Lower lobe of right lung (tissue), 2 donors: ENCODE measurements at regions not wholly inside any gene's neighbourhood (a gene's known extent, or its start where the extent isn't known, plus 50 kb on each side); places are given as distances from the start of the nearest gene placed in this dataset.
A peak's percentile ranks its signal among the peaks of the same experiment; 100 is the strongest.

ENCODE experiments used
- ATAC-seq, 2 donors: fragments of 200-7000 bp; cut with Tn5 transposase; one replicate each; pipeline ENCODE4 v1.9.1; 2020 to 2022; ENCODE audit warnings: mild to moderate bottlenecking in 2 of 2, moderate library complexity in 2 of 2
- DNase-seq: peaks from one replicate; pipeline ENCODE4 v3.0.0-alpha.2; 2020
- H3K27ac ChIP-seq: fragments of 200-600 bp; one replicate; pipeline ENCODE4 v1.8.0; 2022
- H3K27me3 ChIP-seq: fragments of 200-600 bp; one replicate; pipeline ENCODE4 v1.8.0; 2022; ENCODE audit warnings: low read depth
- H3K36me3 ChIP-seq: fragments of 200-600 bp; one replicate; pipeline ENCODE4 v1.8.0; 2022; ENCODE audit warnings: mild to moderate bottlenecking
- H3K4me1 ChIP-seq: fragments of 200-600 bp; one replicate; pipeline ENCODE4 v1.8.0; 2022
- H3K4me3 ChIP-seq: fragments of 200-600 bp; one replicate; pipeline ENCODE4 v1.8.0; 2022; ENCODE audit warnings: mild to moderate bottlenecking
- H3K9me3 ChIP-seq: fragments of 200-600 bp; one replicate; pipeline ENCODE4 v1.8.0; 2022
- intact Hi-C: fragments of 100-400 bp; cut with DNase I; formaldehyde crosslinking; loops from one replicate; pipeline ENCODE4 v1.11.0; 2022
- TF ChIP-seq, protein P1 (sequence below): fragments of 200-600 bp; IDR thresholded peaks from one replicate; pipeline ENCODE4 v1.8.0; 2022; ENCODE audit warnings: antibody characterized with exemption, mild to moderate bottlenecking
- donor health status: DM: no; HTN: yes; CAD: no; lungs with severe emphysema.

DNA sequence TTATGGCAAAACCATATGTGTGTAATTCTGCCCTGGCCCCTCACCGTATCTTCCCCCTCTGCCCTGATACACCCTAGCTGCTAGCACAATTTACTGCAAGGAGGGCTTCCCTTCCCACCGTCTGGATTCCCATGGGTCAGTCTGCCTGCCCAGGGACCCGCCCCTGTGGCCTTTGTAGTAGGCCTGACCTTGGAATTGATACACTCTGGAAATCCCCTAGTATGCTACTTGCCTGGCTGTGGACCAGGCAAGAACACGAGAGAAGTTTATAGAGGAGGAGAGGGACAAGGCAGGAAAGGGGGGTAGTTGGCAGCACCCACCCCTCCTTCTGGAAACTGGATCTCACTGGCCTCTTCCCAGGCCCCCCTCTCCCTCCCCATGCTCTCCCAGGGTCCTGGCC is 115.8 kb upstream of the CCL21 start:
- DNase-seq (no peak), ATAC-seq (no peak)
- no peaks in the 10 kb centered on the region for H3K4me1 ChIP-seq

GRCh38 chr9:34823778-34824177 is 113.8 kb upstream of the CCL21 start:
- Histone ChIP-seq H3K36me3 (no peaks in the 10 kb centered on the region), H3K27me3 (no peaks in the 10 kb centered on the region), H3K27ac (no peak overlapping the region), H3K9me3 (peaks cover under 1% of the 10 kb centered on the region), H3K4me1 (no peaks in the 10 kb centered on the region), H3K4me3 (no peak overlapping the region)
- ATAC-seq (no peak), DNase-seq (no peak)
- intact Hi-C loops: no loop called here
- TF ChIP-seq, protein P1, sequence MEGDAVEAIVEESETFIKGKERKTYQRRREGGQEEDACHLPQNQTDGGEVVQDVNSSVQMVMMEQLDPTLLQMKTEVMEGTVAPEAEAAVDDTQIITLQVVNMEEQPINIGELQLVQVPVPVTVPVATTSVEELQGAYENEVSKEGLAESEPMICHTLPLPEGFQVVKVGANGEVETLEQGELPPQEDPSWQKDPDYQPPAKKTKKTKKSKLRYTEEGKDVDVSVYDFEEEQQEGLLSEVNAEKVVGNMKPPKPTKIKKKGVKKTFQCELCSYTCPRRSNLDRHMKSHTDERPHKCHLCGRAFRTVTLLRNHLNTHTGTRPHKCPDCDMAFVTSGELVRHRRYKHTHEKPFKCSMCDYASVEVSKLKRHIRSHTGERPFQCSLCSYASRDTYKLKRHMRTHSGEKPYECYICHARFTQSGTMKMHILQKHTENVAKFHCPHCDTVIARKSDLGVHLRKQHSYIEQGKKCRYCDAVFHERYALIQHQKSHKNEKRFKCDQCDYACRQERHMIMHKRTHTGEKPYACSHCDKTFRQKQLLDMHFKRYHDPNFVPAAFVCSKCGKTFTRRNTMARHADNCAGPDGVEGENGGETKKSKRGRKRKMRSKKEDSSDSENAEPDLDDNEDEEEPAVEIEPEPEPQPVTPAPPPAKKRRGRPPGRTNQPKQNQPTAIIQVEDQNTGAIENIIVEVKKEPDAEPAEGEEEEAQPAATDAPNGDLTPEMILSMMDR: no peak

More for the DNA sequence above, 115.8 kb upstream of the CCL21 start:
- no peaks in the 10 kb centered on the region for H3K27me3 ChIP-seq
- H3K9me3 ChIP-seq: no peaks in the 10 kb centered on the region
- intact Hi-C loops: no loop called here
- H3K36me3 ChIP-seq: no peaks in the 10 kb centered on the region
- TF ChIP-seq, protein P1: no peak
- H3K27ac ChIP-seq: no peak overlapping the region
- H3K4me3 ChIP-seq: no peak overlapping the region

GRCh38 chr9:34810187-34810524 is 100.2 kb upstream of the CCL21 start:
- TF ChIP-seq, protein P1: no peak
- Histone ChIP-seq H3K36me3 (no peaks in the 10 kb centered on the region), H3K27me3 (peaks cover 41% of the 10 kb centered on the region), H3K4me1 (no peaks in the 10 kb centered on the region), H3K9me3 (no peaks in the 10 kb centered on the region), H3K4me3 (no peak overlapping the region), H3K27ac (no peak overlapping the region)
- ATAC-seq (peak in 1 of 2 donors; percentile 17), DNase-seq (no peak)
- intact Hi-C loops: no loop called here

DNA sequence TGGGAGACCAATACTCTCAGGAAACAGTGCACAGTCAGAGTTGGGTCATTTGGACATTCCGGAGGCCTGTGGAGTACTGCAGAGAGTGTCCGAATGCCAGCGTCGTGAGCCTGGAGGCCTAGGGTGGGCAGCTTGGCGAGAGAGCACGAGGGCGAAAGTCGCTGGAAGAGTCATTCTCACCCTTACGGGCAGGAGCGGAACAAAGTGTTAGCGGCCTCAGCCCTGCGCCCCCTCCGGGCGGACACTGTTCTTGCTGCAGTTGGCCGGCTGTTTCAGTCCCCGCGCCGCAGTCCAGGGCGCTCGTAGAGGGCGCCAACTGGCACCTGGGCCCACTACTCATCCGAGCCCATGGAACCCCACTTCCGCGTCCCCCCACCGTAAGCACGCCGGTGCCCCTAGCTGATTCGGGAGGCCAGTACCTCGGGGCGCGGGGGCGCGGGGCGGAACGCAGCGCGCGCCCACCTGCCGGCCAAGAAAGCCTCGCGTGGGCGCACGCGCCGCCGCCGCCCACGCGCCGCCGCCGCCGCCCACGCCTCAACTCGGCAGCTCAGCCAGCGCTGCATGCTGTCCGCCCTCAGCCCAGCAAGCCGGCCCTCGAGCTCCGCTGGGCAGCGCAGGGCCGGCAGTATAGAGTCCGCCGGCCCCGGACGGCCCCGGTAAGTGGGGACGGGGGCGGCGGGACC is 99.7 kb upstream of the CCL21 start:
- H3K4me3 ChIP-seq: peak overlapping the region; percentile 14
- ATAC-seq: peak; percentile 43 to 67

DNA sequence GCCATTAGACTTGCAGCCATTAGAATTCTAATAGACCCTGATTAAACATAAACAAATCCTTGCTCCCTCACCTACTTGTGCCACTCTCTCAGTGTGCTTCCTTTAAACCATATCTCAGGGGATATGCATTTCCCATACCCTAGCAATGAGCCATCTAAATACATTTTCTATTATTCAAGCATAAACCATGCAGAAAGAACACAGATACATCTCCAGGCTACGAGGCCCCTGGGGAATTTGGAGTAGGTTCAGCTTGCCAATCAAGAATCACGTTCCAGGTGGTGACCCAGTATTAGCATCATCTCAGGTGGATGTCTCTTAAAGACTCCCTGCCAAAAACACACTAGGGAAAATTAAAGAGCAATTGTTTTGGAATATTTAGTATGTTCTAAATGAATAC is 93.0 kb upstream of the CCL21 start:
- TF ChIP-seq, protein P1: no peak
- ATAC-seq: no peak
- intact Hi-C loops: no loop called here

More for the DNA sequence above, 99.7 kb upstream of the CCL21 start:
- no peaks in the 10 kb centered on the region for H3K4me1 ChIP-seq
- DNase-seq: no peak
- intact Hi-C loops: no loop called here
- H3K27ac ChIP-seq: no peak overlapping the region
- no peaks in the 10 kb centered on the region for H3K36me3 ChIP-seq
- H3K9me3 ChIP-seq: no peaks in the 10 kb centered on the region
- TF ChIP-seq, protein P1: peak; percentile 21
- peaks cover 41% of the 10 kb centered on the region for H3K27me3 ChIP-seq

More for the DNA sequence above, 93.0 kb upstream of the CCL21 start:
- H3K27me3 ChIP-seq: peaks cover 12% of the 10 kb centered on the region
- H3K36me3 ChIP-seq: no peaks in the 10 kb centered on the region
- H3K27ac ChIP-seq: no peak overlapping the region
- no peaks in the 10 kb centered on the region for H3K9me3 ChIP-seq
- H3K4me3 ChIP-seq: no peak overlapping the region
- no peak for DNase-seq
- no peaks in the 10 kb centered on the region for H3K4me1 ChIP-seq
